Kidney epithelial cell (primary cell): ENCODE measurements at regions not wholly inside any gene's neighbourhood (a gene's known extent, or its start where the extent isn't known, plus 50 kb on each side); places are given as distances from the start of the nearest gene placed in this dataset.

Source experiments
- DNase-seq: peaks from one replicate; pipeline ENCODE4 v3.0.0-alpha.2; 2010; ENCODE audit warnings: low read depth
- H3K27me3 ChIP-seq: 2 replicates; pipeline ENCODE4 v1.6.0; 2011; ENCODE audit warnings: low read length; ENCODE audit not compliant: control insufficient read depth, insufficient read depth
- H3K36me3 ChIP-seq: 2 replicates; pipeline ENCODE4 v1.5.1; 2011; ENCODE audit warnings: low read length; ENCODE audit not compliant: control insufficient read depth, insufficient read depth
- H3K4me3 ChIP-seq: 2 replicates; pipeline ENCODE4 v1.5.1; 2011; ENCODE audit warnings: low read depth, mild to moderate bottlenecking, control low read depth, low read length
- TF ChIP-seq, protein P1 (sequence below): IDR thresholded peaks from 2 replicates; pipeline ENCODE4 v1.5.1; 2011; ENCODE audit warnings: mild to moderate bottlenecking, moderate library complexity, low read length, control low read depth, inconsistent platforms; ENCODE audit not compliant: insufficient read depth, poor library complexity, severe bottlenecking

DNA sequence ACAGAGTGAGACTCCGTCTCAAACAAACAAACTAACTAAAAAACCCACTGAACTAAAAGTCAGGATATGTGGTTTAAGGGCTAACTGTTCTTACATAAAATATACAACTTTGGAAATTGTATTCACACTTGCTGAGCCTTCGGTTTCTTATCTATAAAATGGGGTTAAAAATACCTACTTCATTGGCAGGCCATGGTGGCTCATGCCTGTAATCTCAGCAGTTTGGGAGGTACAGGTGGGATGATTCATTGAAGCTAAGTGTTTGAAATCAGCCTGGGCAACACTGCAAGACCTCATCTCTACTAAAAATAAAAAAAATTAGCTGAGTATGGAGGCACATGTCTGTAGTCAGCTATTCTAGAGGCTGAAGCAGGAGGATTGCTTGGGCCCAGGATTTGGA is 115.4 kb upstream of the KLF6 start:
- no peak for DNase-seq
- TF ChIP-seq, protein P1, sequence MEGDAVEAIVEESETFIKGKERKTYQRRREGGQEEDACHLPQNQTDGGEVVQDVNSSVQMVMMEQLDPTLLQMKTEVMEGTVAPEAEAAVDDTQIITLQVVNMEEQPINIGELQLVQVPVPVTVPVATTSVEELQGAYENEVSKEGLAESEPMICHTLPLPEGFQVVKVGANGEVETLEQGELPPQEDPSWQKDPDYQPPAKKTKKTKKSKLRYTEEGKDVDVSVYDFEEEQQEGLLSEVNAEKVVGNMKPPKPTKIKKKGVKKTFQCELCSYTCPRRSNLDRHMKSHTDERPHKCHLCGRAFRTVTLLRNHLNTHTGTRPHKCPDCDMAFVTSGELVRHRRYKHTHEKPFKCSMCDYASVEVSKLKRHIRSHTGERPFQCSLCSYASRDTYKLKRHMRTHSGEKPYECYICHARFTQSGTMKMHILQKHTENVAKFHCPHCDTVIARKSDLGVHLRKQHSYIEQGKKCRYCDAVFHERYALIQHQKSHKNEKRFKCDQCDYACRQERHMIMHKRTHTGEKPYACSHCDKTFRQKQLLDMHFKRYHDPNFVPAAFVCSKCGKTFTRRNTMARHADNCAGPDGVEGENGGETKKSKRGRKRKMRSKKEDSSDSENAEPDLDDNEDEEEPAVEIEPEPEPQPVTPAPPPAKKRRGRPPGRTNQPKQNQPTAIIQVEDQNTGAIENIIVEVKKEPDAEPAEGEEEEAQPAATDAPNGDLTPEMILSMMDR, result no peak

DNA sequence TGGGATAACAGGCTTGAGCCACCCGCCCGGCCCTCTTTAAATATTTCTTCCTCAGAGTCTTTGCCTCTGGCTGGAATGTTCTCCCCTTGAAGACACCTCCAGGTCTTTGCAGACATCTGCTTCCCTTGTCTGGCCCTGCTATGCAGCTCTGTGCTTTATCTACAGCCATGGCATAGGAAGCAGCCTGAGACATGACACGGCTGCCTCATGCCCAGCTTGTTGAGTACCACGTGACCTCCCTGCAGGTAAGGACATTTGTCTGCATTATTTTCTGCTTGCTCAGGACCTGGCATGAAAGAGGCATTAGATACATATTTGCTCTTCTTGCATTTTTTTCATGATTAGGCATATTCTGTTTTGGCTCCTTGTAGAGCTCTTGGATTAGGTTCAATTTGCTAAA is 113.8 kb upstream of the KLF6 start:
- no peaks in the 10 kb centered on the region for H3K27me3 ChIP-seq
- TF ChIP-seq, protein P1, result no peak
- H3K36me3 ChIP-seq, result no peaks in the 10 kb centered on the region
- H3K4me3 ChIP-seq, result no peak overlapping the region
- DNase-seq, result no peak

More for the DNA sequence above, 115.4 kb upstream of the KLF6 start:
- Histone ChIP-seq H3K27me3 (no peaks in the 10 kb centered on the region), H3K4me3 (no peak overlapping the region), H3K36me3 (no peaks in the 10 kb centered on the region)

DNA sequence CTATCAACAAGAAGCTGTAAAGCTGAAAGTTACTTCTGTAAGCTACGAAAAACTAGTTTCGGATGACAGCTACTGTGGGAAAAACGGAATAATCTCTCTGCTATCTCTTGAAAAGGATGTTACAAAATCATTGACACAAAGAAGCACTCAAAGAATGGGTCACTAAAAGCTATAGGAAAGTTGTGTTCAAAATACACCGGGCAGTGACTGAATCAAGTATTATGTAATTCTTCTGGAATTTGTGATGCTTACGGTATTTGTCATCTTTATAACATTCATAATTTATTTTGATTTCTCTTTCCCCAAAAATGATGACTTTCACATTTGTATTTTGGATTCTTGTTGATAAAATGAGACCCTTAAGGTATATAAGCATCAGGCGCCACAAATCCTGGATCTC is 112.1 kb upstream of the KLF6 start:
- Histone ChIP-seq H3K27me3 (no peaks in the 10 kb centered on the region), H3K4me3 (no peak overlapping the region), H3K36me3 (no peaks in the 10 kb centered on the region)
- no peak for DNase-seq
- TF ChIP-seq, protein P1, result no peak

DNA sequence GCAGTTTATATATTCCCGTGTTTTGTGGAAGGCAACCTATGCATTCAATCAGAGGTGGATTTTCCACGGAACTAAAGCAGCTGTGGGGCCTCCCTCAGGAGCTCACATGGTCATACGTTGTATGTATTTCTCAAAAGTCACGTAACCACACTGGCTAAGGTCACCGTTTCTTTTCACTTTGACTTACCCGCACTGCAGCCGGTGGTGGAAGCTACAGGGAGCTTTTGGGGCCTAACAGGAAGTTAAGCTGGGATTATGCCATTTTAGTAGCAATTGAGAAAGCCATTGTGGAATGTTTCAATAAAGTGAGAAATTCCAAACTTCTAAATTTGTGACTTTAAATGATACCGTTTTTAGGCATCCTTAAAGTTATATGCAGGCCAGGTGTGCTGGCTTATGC is 111.2 kb upstream of the KLF6 start:
- Histone ChIP-seq H3K27me3 (no peaks in the 10 kb centered on the region), H3K4me3 (no peak overlapping the region), H3K36me3 (no peaks in the 10 kb centered on the region)
- no peak for DNase-seq
- TF ChIP-seq, protein P1, result no peak

DNA sequence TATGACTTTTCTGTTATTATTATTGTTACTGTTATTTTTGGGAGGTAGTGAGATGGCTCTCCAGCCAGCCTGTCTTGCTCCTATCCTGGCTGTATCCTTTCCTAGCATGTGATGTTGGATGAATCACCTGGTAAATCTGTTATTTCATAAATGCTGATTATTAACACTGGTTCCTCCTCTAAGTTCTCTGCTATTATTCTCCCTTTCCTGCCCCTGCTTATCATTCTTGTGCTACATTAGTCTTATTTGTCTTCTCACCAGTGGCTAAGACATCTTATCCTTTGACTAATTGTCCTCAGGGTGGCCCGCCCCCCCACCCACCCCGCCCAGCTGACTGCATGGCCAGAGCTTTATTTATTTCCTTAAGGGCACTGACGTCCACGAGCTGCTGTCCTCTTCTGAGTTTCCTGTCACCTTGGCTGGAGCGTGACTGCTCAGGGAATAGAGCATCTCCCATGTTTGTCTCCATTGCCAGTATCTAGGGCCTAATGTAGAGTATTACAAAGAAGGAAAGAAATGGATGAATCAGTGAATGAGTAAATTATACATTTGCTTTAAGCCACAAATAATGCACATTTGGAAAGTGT is 110.1 kb upstream of the KLF6 start:
- no peak overlapping the region for H3K4me3 ChIP-seq
- TF ChIP-seq, protein P1, result no peak
- DNase-seq, result no peak
- no peaks in the 10 kb centered on the region for H3K27me3 ChIP-seq
- H3K36me3 ChIP-seq, result no peaks in the 10 kb centered on the region

DNA sequence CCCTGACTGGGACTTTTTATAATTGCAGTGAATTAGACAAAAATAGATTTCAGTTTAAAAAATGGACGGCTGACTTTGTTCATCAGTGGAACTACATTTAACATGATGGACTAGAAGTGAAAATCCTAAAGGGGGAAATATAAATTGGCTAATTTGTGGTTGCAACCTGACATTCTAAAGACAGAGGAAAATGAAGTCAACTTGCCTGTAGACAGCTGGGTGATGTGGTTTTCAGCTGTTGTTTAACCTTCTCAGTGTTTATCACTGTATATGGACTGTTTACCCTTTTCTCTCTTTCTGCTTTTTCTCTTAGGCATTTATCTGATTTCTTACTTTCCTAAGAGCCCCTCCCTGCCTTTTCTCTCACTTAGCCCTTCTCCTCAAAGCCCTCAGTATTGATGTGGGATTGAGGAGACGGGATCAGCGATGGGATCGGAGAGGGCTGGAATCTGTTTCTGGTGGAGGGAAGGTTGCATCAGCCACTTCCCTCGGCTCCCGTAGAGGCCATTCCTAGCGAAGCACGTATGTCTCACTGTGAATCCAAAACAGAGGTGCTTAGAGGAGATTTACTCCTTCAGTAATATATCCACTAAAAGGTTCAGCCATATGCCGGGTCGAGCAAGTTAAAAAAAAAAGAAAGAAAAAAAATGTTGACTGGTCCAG is 109.0 kb upstream of the KLF6 start:
- DNase-seq, result no peak
- Histone ChIP-seq H3K27me3 (no peaks in the 10 kb centered on the region), H3K36me3 (no peaks in the 10 kb centered on the region), H3K4me3 (no peak overlapping the region)
- TF ChIP-seq, protein P1, result no peak
